SK-N-SH (cell line): ENCODE measurements at regions not wholly inside any gene's neighbourhood (a gene's known extent, or its start where the extent isn't known, plus 50 kb on each side); places are given as distances from the start of the nearest gene placed in this dataset.

ENCODE experiments used
- CTCF ChIP-seq: fragments of 200-600 bp; sonication (generic); IDR thresholded peaks from 2 replicates; pipeline ENCODE4 v1.6.1; 2017; ENCODE audit warnings: antibody characterized with exemption, mild to moderate bottlenecking, moderate library complexity
- EP300 ChIP-seq, 2 experiments: IDR thresholded peaks; 2 replicates each; pipeline versions ENCODE4 v1.4.0 to v1.6.1; 2012; ENCODE audit warnings: borderline replicate concordance in 1 of 2, low read depth in 1 of 2, low read length in 1 of 2
- EZH2phosphoT487 ChIP-seq: fragments of 200-600 bp; sonication (generic); IDR thresholded peaks from 2 replicates; pipeline ENCODE4 v1.6.1; 2017; ENCODE audit warnings: low read depth, mixed run types, mild to moderate bottlenecking, antibody characterized with exemption, moderate library complexity, borderline replicate concordance
- FOSL2 ChIP-seq: IDR thresholded peaks from 2 replicates; pipeline ENCODE4 v1.4.0; 2012; ENCODE audit warnings: low read depth, mild to moderate bottlenecking, moderate library complexity, borderline replicate concordance
- FOXJ3 ChIP-seq: sonication (generic); formaldehyde crosslinking; IDR thresholded peaks from 2 replicates; pipeline ENCODE4 v1.5.1; 2020; ENCODE audit warnings: mild to moderate bottlenecking, missing genetic modification reagents
- FOXM1 ChIP-seq: IDR thresholded peaks from 2 replicates; pipeline ENCODE4 v1.4.0; 2012; ENCODE audit warnings: low read depth, mild to moderate bottlenecking
- GABPA ChIP-seq: IDR thresholded peaks from 2 replicates; pipeline ENCODE4 v1.4.0; 2012; ENCODE audit warnings: low read depth, mild to moderate bottlenecking
- MAX ChIP-seq: IDR thresholded peaks from 2 replicates; pipeline ENCODE4 v1.4.0; 2012; ENCODE audit warnings: low read depth
- MEF2A ChIP-seq: IDR thresholded peaks from 2 replicates; pipeline ENCODE4 v1.4.0; 2012; ENCODE audit warnings: low read depth, borderline replicate concordance
- MXI1 ChIP-seq: IDR thresholded peaks from 2 replicates; pipeline ENCODE4 v1.6.1; 2012; ENCODE audit warnings: mild to moderate bottlenecking, low read depth, low read length, improper control_type of control experiment
- PBX3 ChIP-seq: IDR thresholded peaks from 2 replicates; pipeline ENCODE4; 2012
- POLR2AphosphoS5 ChIP-seq: IDR thresholded peaks from 2 replicates; pipeline ENCODE4 v1.6.1; 2012; ENCODE audit warnings: low read depth, low read length
- REST ChIP-seq: IDR thresholded peaks from 2 replicates; pipeline ENCODE4 v1.6.1; 2012; ENCODE audit warnings: mild to moderate bottlenecking, low read depth, low read length, moderate library complexity
- RXRA ChIP-seq: IDR thresholded peaks from 2 replicates; pipeline ENCODE4 v1.4.0; 2012; ENCODE audit warnings: low read depth, mild to moderate bottlenecking, borderline replicate concordance
- SIN3A ChIP-seq: IDR thresholded peaks from 2 replicates; pipeline ENCODE4 v1.6.1; 2012; ENCODE audit warnings: low read depth, mild to moderate bottlenecking, low read length, moderate library complexity, borderline replicate concordance
- TAF1 ChIP-seq: IDR thresholded peaks from 2 replicates; pipeline ENCODE4 v1.6.1; 2012; ENCODE audit warnings: low read depth, mild to moderate bottlenecking, low read length, moderate library complexity, borderline replicate concordance

- peak; percentile 51 for TF ChIP-seq PBX3
- no peak for TF ChIP-seq MEF2A
- no peak for TF ChIP-seq GABPA
- TF ChIP-seq POLR2AphosphoS5: no peak
- no peak for TF ChIP-seq FOXJ3
- TF ChIP-seq RXRA: no peak; the same call in 1 of the 2 replicates
- no peak for TF ChIP-seq TAF1
- TF ChIP-seq EZH2phosphoT487: no peak
- no peak for TF ChIP-seq REST
- peak in 1 of 2 experiments; percentile 41; a peak in 1 of 4 replicates for TF ChIP-seq EP300 (IDR thresholded peaks at IDR 0.05; ENCODE audit: borderline replicate concordance in 1 of 2, low read depth in 1 of 2, low read length in 1 of 2)
- TF ChIP-seq SIN3A: no peak
- 0 out of 2 replicates have a peak, but pooled peaks have one; percentile 29 for TF ChIP-seq FOXM1
- TF ChIP-seq FOSL2: peak; percentile 78
- TF ChIP-seq MXI1: no peak
- no peak for TF ChIP-seq CTCF
- no peak for TF ChIP-seq MAX
Observed at GRCh38 chr7:116357781-116358670, 141.5 kb upstream of the CAV2 start (continued).
